ENCODE measurements at regions not wholly inside any gene's neighbourhood (a gene's known extent, or its start where the extent isn't known, plus 50 kb on each side); places are given as distances from the start of the nearest gene placed in this dataset.
"Not testable (repeated sequence)": the region's sequence is repeated elsewhere in the genome, so short reads cannot be mapped to it uniquely, and the experiment has no call there.

- H3K27ac ChIP-seq, result no peak overlapping the region
- TF ChIP-seq ZFX (IDR thresholded peaks at IDR 0.05; ENCODE audit: borderline replicate concordance) (no peak), CTCF (IDR thresholded peaks at IDR 0.05) (no peak)
These were observed 210.7 kb downstream of the EFCAB11 start for GRCh38 chr14:89743828-89744227.

- TF ChIP-seq ZFX (IDR thresholded peaks at IDR 0.05; ENCODE audit: borderline replicate concordance), result no peak
- TF ChIP-seq CTCF (IDR thresholded peaks at IDR 0.05), result no peak
- no peak overlapping the region for H3K27ac ChIP-seq
These were observed 214.3 kb downstream of the EFCAB11 start for GRCh38 chr14:89740241-89740640.

GRCh38 chr14:89736881-89737280 is 217.6 kb downstream of the EFCAB11 start:
- TF ChIP-seq ZFX (IDR thresholded peaks at IDR 0.05; ENCODE audit: borderline replicate concordance) (no peak), CTCF (IDR thresholded peaks at IDR 0.05) (no peak)
- H3K27ac ChIP-seq, result no peak overlapping the region

- no peak overlapping the region for H3K27ac ChIP-seq
- TF ChIP-seq CTCF (IDR thresholded peaks at IDR 0.05) (no peak), ZFX (IDR thresholded peaks at IDR 0.05; ENCODE audit: borderline replicate concordance) (no peak)
These were observed 223.1 kb downstream of the EFCAB11 start for GRCh38 chr14:89731396-89731933.

GRCh38 chr14:89730687-89731086 is 223.8 kb downstream of the EFCAB11 start:
- H3K27ac ChIP-seq, result no peak overlapping the region
- no peak for TF ChIP-seq ZFX (IDR thresholded peaks at IDR 0.05; ENCODE audit: borderline replicate concordance)
- TF ChIP-seq CTCF (IDR thresholded peaks at IDR 0.05), result no peak

GRCh38 chr14:89728964-89729363 is 225.6 kb downstream of the EFCAB11 start:
- no peak for TF ChIP-seq ZFX (IDR thresholded peaks at IDR 0.05; ENCODE audit: borderline replicate concordance)
- TF ChIP-seq CTCF (IDR thresholded peaks at IDR 0.05), result no peak
- no peak overlapping the region for H3K27ac ChIP-seq

- not testable (repeated sequence) for H3K27ac ChIP-seq
These were observed 228.3 kb downstream of the EFCAB11 start for GRCh38 chr14:89726226-89726625.

- TF ChIP-seq CTCF (IDR thresholded peaks at IDR 0.05) (no peak), ZFX (IDR thresholded peaks at IDR 0.05; ENCODE audit: borderline replicate concordance) (no peak)
- no peak overlapping the region for H3K27ac ChIP-seq
These were observed 229.9 kb downstream of the EFCAB11 start for GRCh38 chr14:89724628-89724960.
